NCI-H2107 (cell line): ENCODE measurements at regions not wholly inside any gene's neighbourhood (a gene's known extent, or its start where the extent isn't known, plus 50 kb on each side); places are given as distances from the start of the nearest gene placed in this dataset.

Experiments
- DNase-seq: peaks from one replicate; lab custom pipeline; 2025; lab: John Stamatoyannopoulos, UW

GRCh38 chr4:177051473-177052060, 258.1 kb upstream of the NEIL3 start:
- DNase-seq: no peak

- no peak for DNase-seq
Observed at GRCh38 chr4:177052211-177052934, 257.3 kb upstream of the NEIL3 start.

- DNase-seq: no peak
Observed at GRCh38 chr4:177057186-177057585, 252.5 kb upstream of the NEIL3 start.

GRCh38 chr4:177064116-177064515, 245.6 kb upstream of the NEIL3 start:
- DNase-seq: no peak

- DNase-seq: no peak
Observed at GRCh38 chr4:177064729-177065394, 244.8 kb upstream of the NEIL3 start.

- DNase-seq: no peak
Observed at GRCh38 chr4:177066746-177067145, 242.9 kb upstream of the NEIL3 start.

GRCh38 chr4:177070533-177071058, 239.1 kb upstream of the NEIL3 start:
- DNase-seq: no peak

GRCh38 chr4:177077095-177077971, 232.3 kb upstream of the NEIL3 start:
- no peak for DNase-seq

GRCh38 chr4:177079327-177079726, 230.3 kb upstream of the NEIL3 start:
- no peak for DNase-seq

- no peak for DNase-seq
Observed at GRCh38 chr4:177080388-177080787, 229.3 kb upstream of the NEIL3 start.

GRCh38 chr4:177087060-177087459, 222.6 kb upstream of the NEIL3 start:
- DNase-seq: no peak

- DNase-seq: no peak
Observed at GRCh38 chr4:177087499-177087898, 222.2 kb upstream of the NEIL3 start.

- DNase-seq: no peak
Observed at GRCh38 chr4:177091515-177091914, 218.2 kb upstream of the NEIL3 start.

- DNase-seq: no peak
Observed at GRCh38 chr4:177092807-177093206, 216.9 kb upstream of the NEIL3 start.

- no peak for DNase-seq
Observed at GRCh38 chr4:177093964-177094363, 215.7 kb upstream of the NEIL3 start.

- no peak for DNase-seq
Observed at GRCh38 chr4:177097291-177097690, 212.4 kb upstream of the NEIL3 start.

GRCh38 chr4:177099211-177099610, 210.5 kb upstream of the NEIL3 start:
- no peak for DNase-seq

- DNase-seq: no peak
Observed at GRCh38 chr4:177100307-177100706, 209.4 kb upstream of the NEIL3 start.

GRCh38 chr4:177103619-177104018, 206.1 kb upstream of the NEIL3 start:
- DNase-seq: no peak

GRCh38 chr4:177105536-177105935, 204.1 kb upstream of the NEIL3 start:
- no peak for DNase-seq

- no peak for DNase-seq
Observed at GRCh38 chr4:177107288-177107921, 202.3 kb upstream of the NEIL3 start.

- no peak for DNase-seq
Observed at GRCh38 chr4:177108708-177109107, 201.0 kb upstream of the NEIL3 start.
